ENCODE measurements at regions not wholly inside any gene's neighbourhood (a gene's known extent, or its start where the extent isn't known, plus 50 kb on each side); places are given as distances from the start of the nearest gene placed in this dataset.

GRCh38 chr16:79687249-79688130, 87.0 kb upstream of the MAF start:
- TF ChIP-seq POLR2AphosphoS5 (IDR thresholded peaks at IDR 0.05; ENCODE audit: low read depth, low read length), result no peak
- no peak for TF ChIP-seq POLR2A (IDR thresholded peaks at IDR 0.05; ENCODE audit: low read depth, low read length)
- no peak for TF ChIP-seq TAF1 (IDR thresholded peaks at IDR 0.05; ENCODE audit: low read depth, low read length)
- no peak for TF ChIP-seq POU2F2 (IDR thresholded peaks at IDR 0.05; ENCODE audit: low read depth, low read length)
